ENCODE measurements at regions not wholly inside any gene's neighbourhood (a gene's known extent, or its start where the extent isn't known, plus 50 kb on each side); places are given as distances from the start of the nearest gene placed in this dataset.

- DNase-seq = no peak
Measured at GRCh38 chr5:158288272-158288657, 429.3 kb upstream of the CLINT1 start.

- DNase-seq = no peak
Measured at GRCh38 chr5:158287643-158288271, 428.8 kb upstream of the CLINT1 start.

DNA sequence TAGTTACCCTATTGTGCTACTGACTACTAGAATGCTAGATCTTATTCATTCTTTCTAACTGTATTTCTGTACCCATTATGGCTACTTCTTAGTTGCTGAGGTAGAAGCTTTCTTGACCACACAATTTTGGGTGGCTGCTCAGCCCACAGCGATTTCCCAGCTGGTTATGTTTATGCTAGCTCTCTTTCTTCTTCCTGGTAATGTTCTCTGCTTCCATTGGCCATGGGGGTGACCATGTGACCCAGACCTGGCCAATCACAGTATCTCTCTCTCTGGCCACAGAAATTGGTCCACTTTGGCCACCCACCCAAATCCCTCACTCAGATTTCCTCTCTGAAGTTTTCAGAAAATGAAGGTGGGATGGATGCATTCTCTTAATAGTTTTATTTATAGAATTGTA is 427.9 kb upstream of the CLINT1 start:
- no peak for DNase-seq

DNA sequence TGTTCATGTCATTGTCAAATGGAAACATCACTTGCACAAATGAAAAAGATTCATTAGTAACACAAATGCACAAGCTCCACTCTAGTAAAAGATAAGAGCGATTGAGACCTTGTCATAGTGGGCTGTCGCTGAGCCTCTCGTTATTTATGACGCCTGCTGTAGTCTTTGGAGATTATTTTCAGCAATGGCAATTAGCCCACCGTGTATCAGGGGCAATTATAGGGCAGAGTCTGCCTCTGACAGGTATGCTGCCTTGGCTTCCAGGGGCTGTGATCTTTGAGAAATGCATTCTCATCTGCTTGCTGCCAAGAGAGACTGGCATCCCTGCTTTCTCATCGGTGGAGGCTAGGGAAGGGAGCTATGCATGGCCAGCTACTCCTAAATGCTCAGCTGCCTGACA is 426.8 kb upstream of the CLINT1 start:
- DNase-seq = no peak

- DNase-seq = no peak
Measured at GRCh38 chr5:158284242-158284641, 425.3 kb upstream of the CLINT1 start.

DNA sequence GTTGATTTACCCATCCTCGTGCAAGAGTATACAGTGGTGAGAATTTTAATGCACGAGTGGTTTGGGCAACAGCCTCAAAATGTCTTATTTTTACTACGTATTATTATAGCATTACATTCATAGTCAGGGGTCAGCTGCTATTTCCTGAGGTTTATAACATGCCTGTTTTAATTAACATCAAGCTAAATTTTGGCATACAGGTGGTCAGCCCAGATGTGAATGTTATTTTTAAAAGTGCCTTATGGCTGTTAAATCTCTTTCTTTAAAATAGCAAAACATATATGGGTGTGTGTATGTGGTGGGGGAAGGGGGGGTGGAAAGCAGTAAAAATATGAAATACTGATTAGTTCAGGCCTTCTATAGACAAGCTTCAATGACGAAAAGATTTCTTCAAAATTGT is 424.5 kb upstream of the CLINT1 start:
- DNase-seq = no peak

- no peak for DNase-seq
Measured at GRCh38 chr5:158278216-158278925, 419.4 kb upstream of the CLINT1 start.

DNA sequence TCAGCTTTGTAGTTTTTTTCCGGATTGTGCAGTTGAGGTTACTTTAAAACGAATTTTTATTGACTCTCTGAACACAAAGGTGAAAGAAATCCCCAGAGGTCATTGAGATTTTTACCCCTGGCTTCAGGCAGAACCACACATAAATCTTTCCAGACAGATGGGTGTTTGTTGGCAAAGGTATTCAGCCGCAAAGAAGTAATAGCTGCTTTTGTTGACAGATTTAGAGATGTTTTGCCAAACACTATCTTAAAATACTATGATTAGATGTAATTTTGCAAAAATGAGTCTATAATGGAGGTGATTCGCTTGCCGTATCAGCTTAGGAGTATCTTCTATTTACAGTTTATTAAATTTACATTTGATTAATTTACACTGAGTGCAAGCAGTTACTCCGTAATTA is 418.3 kb upstream of the CLINT1 start:
- no peak for DNase-seq

DNA sequence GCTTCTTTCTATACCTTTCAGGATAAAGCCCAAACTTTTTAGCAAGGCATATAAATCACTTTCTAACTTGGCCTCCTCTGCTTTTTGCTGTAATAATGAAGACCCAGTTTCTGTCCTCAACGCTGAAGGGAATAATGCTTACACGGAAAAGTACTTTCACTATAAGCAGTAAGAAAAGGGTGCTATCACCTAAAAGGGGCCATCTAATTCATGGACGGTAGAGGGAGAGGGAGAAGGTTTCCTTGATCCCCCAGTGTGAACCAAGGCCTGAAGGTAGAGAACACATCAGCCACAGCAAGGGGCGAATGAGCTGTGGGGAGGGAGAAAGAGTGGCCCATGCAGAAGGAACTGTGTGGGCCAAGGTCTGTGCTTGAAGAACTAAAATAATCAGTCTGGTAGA is 417.7 kb upstream of the CLINT1 start:
- no peak for DNase-seq

DNA sequence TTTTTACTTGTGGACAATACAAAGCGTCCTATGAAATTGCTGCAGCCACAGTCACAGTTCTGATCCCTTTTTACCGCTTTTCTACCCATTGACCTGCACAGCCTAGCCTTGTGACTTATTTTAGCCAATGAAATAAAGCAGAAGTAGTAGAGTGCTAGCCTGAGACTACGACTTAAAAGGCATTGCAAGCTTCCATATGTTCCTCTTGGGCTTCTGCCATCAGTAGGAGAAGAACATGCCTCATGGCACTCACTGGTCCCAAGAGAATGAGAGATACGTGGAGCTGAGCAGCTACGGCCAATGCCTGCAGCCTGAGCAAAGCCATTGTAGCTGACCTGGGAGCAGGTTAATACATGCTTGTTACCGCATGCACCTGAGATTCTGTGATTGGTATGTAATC is 416.6 kb upstream of the CLINT1 start:
- DNase-seq = no peak

- DNase-seq = no peak
Measured at GRCh38 chr5:158273035-158273434, 414.1 kb upstream of the CLINT1 start.

DNA sequence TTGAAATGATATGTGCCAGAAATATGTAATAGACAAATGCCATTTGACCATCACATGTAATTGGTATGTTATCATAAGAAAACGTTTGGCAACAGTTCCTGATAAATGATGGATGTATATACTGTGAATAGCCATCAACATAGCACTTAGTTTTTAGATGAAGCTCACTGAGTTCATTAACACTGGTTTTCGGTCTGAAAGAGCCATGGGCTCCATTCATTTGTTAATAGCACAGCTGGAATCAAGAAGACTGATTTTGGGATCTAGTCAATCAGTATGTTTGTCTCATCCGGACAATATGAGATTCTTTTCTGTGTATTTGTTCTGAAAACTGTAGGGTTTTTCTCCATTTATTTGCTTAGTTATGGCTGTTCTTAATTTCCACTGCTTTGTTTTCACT is 413.5 kb upstream of the CLINT1 start:
- DNase-seq = no peak

DNA sequence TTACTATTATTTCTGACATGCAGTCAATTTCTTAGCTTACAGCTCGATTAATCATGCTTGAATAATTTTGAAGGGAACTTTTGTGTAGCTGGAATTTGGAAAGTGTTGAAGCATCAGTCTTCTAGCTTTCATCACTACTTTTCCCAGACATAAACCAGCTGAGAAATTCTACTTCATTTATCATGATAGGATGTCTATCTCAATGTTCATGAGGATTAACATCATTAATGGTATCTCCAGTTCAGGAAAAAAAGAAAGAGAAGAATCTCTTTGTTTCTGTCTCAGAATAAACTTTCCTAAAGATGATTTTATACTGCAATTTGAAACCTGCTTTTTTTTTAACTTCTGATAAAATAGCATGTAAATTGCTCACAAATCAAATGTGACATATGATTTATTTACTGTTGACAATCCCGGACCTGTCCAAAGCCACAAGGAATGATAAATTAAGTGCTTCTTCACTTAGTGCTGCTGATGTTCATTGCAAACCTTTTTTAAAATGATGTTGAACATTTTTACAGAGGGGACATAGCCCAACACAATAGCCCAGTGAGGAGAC is 412.1 kb upstream of the CLINT1 start:
- DNase-seq = no peak

- DNase-seq = no peak
Measured at GRCh38 chr5:158268286-158268685, 409.3 kb upstream of the CLINT1 start.

- DNase-seq = no peak
Measured at GRCh38 chr5:158267228-158267627, 408.3 kb upstream of the CLINT1 start.

DNA sequence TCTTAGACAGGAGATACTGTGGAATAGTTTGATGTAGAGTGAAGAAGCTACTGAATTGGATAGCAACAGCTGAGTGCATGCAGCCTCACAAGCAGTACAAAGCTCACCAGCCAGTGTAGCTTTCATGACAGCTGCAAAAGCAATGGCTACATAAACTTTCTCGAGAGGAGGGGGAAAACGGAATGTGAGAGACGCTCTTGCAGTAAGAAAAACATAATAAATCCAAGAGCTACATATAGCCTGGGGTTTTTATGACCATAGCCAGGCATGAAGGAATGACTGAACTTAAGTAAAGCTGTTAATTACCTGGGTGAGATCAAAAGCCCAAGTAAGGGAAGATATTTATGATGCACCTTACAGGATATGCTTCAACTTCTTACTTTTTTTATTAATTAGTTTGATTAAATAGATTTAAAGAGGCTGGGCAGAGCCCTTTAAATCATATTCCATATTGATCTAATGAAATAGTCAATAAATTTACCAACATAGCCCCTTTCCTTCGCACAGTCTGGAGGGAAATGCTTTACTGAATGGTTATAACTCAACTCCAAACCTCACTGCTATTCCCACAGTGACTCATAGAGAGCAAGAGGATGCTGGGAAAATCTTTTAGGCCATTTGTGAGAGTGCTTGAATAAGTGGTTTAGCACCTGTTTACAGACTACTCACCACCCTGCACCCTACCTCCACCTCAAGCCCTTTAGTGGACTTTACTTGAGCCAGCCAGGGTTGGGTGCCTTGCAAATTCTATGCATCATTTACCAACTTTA is 407.2 kb upstream of the CLINT1 start:
- no peak for DNase-seq

GRCh38 chr5:158265346-158265745 is 406.4 kb upstream of the CLINT1 start:
- DNase-seq = no peak

DNA sequence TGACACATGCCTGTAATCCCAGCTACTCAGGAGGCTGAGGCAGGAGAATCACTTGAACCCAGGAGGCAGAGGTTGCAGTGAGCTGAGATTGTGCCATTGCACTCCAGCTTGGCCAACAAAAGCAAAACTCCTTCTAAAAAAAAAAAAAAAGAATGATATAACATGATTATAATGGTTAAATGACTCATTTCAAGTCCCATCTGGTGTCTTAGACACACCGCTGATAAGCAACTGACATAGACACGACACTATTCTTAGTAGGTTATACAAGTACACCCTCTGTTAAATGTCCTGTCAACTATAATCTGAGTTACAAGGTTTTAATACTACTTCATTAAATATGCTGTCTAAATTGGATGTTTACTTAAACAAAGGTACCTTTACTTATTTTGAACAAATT is 405.3 kb upstream of the CLINT1 start:
- no peak for DNase-seq

DNA sequence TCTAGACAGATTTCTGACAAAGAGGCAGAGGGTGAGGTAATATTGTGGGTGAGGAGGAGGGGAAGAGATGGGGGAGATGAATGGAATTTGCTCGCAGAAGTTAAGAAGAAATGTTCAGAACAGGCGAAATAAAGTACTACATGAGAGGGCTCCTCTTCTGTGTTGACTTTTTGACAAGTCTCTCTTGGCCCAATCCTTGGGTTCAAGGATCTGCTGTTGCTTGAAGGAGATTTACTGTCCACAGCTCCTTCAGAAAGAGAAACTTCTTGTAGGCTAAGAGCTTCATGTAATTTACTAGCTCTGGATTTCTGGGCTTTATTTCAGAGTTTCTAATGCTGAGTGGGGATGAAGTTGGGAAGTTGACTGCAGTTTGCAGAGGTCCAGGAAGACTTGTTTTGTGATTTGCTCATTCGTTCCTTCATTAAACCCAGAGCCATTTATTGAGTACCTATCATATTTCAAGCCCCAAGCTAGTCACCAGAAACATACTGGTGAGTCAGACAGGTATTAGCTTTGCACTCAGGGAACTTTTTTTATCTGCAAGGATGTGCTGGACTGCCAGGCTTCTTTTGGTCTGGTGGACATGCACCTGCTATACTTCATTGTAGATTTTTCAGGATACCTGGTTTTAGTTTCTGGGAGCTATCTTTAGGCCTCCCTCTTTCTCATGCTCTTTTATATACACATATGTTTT is 402.9 kb upstream of the CLINT1 start:
- DNase-seq = no peak

DNA sequence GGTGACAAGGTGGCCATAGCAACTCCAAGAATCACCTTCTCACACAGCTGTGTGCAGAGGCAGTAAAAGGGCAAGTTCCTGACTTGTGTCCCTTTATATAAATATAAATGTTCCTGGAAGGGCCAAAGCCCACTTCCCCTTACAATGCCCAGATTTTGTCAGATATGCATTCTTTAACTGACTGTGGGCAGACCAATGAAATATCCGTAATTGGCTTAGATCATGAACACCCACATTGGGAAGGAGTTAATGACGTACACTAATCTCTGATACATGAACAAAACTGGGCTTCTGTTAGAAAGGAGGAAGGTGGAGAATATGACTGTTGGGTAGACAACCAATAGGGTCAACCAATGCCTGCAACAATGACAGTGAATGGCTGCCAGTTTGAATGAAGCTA is 397.2 kb upstream of the CLINT1 start:
- DNase-seq = no peak

GRCh38 chr5:158255609-158256008 is 396.7 kb upstream of the CLINT1 start:
- no peak for DNase-seq

- no peak for DNase-seq
Measured at GRCh38 chr5:158246661-158247060, 387.7 kb upstream of the CLINT1 start.

DNA sequence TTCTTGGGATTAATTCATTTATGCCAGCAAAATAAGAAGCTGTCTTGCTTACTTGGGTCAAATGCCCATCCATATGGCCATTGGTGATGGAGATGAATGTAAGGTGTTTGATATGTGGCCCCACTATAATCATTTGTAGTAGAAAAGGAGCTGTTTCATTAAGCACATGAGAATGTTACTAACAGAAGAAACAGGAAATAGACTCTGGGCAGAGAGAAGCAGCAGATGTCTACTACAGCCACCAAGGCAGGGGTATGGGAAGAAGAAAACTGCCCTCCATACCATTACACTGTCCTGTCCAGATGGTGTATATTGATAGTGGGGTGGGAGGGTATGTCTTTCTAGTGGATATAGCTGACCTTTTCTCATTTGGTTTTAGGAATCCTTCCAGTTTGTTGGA is 386.6 kb upstream of the CLINT1 start:
- no peak for DNase-seq
